ENCODE measurements at regions not wholly inside any gene's neighbourhood (a gene's known extent, or its start where the extent isn't known, plus 50 kb on each side); places are given as distances from the start of the nearest gene placed in this dataset.
"Not testable (repeated sequence)": the region's sequence is repeated elsewhere in the genome, so short reads cannot be mapped to it uniquely, and the experiment has no call there.

DNA sequence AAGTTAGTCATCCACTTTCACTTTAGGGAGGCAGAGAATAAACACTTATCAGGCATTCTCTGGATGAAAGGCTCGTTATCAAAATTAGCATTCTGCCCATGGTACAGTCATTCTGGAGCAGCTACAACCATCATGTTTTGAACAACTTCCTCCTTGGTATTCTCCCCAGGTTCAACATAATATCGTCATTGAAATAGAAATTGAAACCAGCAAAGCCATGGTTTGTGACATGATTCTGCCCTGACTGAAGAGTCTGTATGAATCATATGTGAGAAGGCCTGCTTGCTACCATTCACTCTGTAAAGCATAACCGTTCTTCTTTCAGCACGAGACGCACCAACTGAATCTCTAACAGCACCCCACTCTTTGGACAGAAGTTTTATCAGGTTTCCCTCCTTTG is 127.5 kb upstream of the RADX start:
- ATAC-seq: no peak
- no peak overlapping the region for H3K4me3 ChIP-seq (ENCODE audit: low read depth in 2 of 2, low read length in 2 of 2)
- BruUV-seq (replicated peaks): no TSS peak
- no peaks in the 10 kb centered on the region for H3K4me1 ChIP-seq (ENCODE audit: control insufficient read depth, insufficient read depth, low read length)
- no peaks in the 10 kb centered on the region for H3K36me3 ChIP-seq (ENCODE audit: control insufficient read depth, insufficient read depth, low read length)
- no peaks in the 10 kb centered on the region for H3K9me3 ChIP-seq (ENCODE audit: control insufficient read depth, insufficient read depth, low read depth, low read length)
- POLR2A ChIA-PET: no interaction called here
- no peak for DNase-seq (ENCODE audit: low read depth, low spot score)
- no peak overlapping the region for H3K27ac ChIP-seq (ENCODE audit: low read length)
- in situ Hi-C loops (cut with HindIII; ENCODE audit: low pct_unique_long_range_greater_than_20kb, low sequenced_read_pairs) (no loop called here), intact Hi-C loops (cut with micrococcal nuclease; ENCODE audit: unreplicated experiment) (no loop called here)
- TF ChIP-seq SIN3A (IDR thresholded peaks at IDR 0.05; ENCODE audit: borderline replicate concordance, insufficient read depth, low read depth, low read length): no peak
- H3K27me3 ChIP-seq (ENCODE audit: control insufficient read depth, insufficient read depth, low read length): no peaks in the 10 kb centered on the region; the same call in 1 of the 2 replicates
- CTCF ChIA-PET: no interaction called here

GRCh38 chrX:106493210-106493816 is 118.5 kb upstream of the RADX start:
- ATAC-seq; H3K27ac ChIP-seq (ENCODE audit: low read length); H3K9me3 ChIP-seq (ENCODE audit: control insufficient read depth, insufficient read depth, low read depth, low read length); intact Hi-C loops (cut with micrococcal nuclease; ENCODE audit: unreplicated experiment); BruUV-seq (replicated peaks); CTCF ChIA-PET; in situ Hi-C loops (cut with HindIII; ENCODE audit: low pct_unique_long_range_greater_than_20kb, low sequenced_read_pairs); H3K4me3 ChIP-seq (ENCODE audit: low read depth in 2 of 2, low read length in 2 of 2); DNase-seq (ENCODE audit: low read depth, low spot score); H3K36me3 ChIP-seq (ENCODE audit: control insufficient read depth, insufficient read depth, low read length); H3K27me3 ChIP-seq (ENCODE audit: control insufficient read depth, insufficient read depth, low read length); POLR2A ChIA-PET; H3K4me1 ChIP-seq (ENCODE audit: control insufficient read depth, insufficient read depth, low read length): not testable (repeated sequence)

DNA sequence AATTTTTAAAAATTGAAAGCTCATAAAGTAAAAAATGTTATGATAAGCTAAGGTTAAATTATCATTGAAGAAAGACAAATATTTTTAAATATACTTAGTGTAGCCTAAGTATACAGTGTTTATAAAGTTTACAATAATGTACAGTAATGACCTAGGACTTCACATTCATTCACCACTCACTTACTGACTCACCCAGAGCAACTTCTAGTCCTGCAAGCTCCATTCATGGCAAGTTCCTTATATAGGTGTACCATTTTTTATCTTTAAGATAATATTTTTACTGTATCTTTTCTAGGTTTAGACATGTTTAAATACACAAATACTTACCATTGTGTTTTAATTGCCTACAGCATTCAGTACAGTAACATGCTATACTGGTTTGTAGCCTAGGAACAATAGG is 112.3 kb upstream of the RADX start:
- H3K9me3 ChIP-seq (ENCODE audit: control insufficient read depth, insufficient read depth, low read depth, low read length): no peaks in the 10 kb centered on the region
- CTCF ChIA-PET: no interaction called here
- in situ Hi-C loops (cut with HindIII; ENCODE audit: low pct_unique_long_range_greater_than_20kb, low sequenced_read_pairs): no loop called here

More for the DNA sequence above, 112.3 kb upstream of the RADX start:
- H3K36me3 ChIP-seq (ENCODE audit: control insufficient read depth, insufficient read depth, low read length): no peaks in the 10 kb centered on the region
- intact Hi-C loops (cut with micrococcal nuclease; ENCODE audit: unreplicated experiment): no loop called here
- TF ChIP-seq SIN3A (IDR thresholded peaks at IDR 0.05; ENCODE audit: borderline replicate concordance, insufficient read depth, low read depth, low read length): no peak
- TF ChIP-seq TCF7L2 (IDR thresholded peaks at IDR 0.05; ENCODE audit: low read depth, low read length): no peak
- no peak for TF ChIP-seq POLR2AphosphoS5 (IDR thresholded peaks at IDR 0.05; ENCODE audit: low read depth, low read length)
- TF ChIP-seq, protein P1, sequence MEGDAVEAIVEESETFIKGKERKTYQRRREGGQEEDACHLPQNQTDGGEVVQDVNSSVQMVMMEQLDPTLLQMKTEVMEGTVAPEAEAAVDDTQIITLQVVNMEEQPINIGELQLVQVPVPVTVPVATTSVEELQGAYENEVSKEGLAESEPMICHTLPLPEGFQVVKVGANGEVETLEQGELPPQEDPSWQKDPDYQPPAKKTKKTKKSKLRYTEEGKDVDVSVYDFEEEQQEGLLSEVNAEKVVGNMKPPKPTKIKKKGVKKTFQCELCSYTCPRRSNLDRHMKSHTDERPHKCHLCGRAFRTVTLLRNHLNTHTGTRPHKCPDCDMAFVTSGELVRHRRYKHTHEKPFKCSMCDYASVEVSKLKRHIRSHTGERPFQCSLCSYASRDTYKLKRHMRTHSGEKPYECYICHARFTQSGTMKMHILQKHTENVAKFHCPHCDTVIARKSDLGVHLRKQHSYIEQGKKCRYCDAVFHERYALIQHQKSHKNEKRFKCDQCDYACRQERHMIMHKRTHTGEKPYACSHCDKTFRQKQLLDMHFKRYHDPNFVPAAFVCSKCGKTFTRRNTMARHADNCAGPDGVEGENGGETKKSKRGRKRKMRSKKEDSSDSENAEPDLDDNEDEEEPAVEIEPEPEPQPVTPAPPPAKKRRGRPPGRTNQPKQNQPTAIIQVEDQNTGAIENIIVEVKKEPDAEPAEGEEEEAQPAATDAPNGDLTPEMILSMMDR (IDR thresholded peaks at IDR 0.05): no peak
- TF ChIP-seq REST (IDR thresholded peaks at IDR 0.05; ENCODE audit: insufficient read depth in 1 of 2, low read depth in 2 of 2, low read length in 1 of 2): no peak
- POLR2A ChIA-PET: no interaction called here
- no TSS peak for BruUV-seq (replicated peaks)
- H3K4me3 ChIP-seq (ENCODE audit: low read depth in 2 of 2, low read length in 2 of 2): no peak overlapping the region
- H3K27ac ChIP-seq (ENCODE audit: low read length): no peak overlapping the region
- H3K27me3 ChIP-seq (ENCODE audit: control insufficient read depth, insufficient read depth, low read length): no peaks in the 10 kb centered on the region
- DNase-seq (ENCODE audit: low read depth, low spot score) (no peak), ATAC-seq (no peak)
- no peaks in the 10 kb centered on the region for H3K4me1 ChIP-seq (ENCODE audit: control insufficient read depth, insufficient read depth, low read length)
